ENCODE measurements at regions not wholly inside any gene's neighbourhood (a gene's known extent, or its start where the extent isn't known, plus 50 kb on each side); places are given as distances from the start of the nearest gene placed in this dataset.

DNA sequence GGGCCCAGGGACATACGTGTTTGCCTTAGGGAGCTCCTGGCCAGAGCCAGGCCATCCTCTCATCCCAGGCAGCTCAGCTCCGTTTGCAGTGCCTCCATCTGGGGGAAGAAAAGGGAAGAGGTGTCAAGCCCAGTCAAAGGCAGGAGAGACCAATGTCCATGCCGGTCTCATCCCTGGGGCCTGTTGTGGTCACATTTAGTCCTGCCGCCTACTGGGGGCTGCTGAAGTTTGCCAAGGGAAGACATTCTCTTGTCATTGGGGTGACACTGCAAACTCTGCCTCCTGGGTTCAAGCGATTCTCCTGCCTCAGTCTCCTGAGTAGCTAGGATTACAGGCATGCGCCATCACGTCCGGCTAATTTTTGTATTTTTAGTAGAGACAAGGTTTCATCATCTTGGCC lies 195.2 kb downstream of the UQCRFS1 start:
- ChIA-PET CTCF (interaction anchor here (0.7 to 1.1 kb wide), 2 partner anchors 11 to 47 kb away, joined by 3 to 6 read pairs; no protein-coding TSS in a partner anchor), POLR2A (no interaction called here)
- H3K9me3 ChIP-seq (ENCODE audit: control insufficient read depth, insufficient read depth, low read depth, low read length): no peaks in the 10 kb centered on the region

DNA sequence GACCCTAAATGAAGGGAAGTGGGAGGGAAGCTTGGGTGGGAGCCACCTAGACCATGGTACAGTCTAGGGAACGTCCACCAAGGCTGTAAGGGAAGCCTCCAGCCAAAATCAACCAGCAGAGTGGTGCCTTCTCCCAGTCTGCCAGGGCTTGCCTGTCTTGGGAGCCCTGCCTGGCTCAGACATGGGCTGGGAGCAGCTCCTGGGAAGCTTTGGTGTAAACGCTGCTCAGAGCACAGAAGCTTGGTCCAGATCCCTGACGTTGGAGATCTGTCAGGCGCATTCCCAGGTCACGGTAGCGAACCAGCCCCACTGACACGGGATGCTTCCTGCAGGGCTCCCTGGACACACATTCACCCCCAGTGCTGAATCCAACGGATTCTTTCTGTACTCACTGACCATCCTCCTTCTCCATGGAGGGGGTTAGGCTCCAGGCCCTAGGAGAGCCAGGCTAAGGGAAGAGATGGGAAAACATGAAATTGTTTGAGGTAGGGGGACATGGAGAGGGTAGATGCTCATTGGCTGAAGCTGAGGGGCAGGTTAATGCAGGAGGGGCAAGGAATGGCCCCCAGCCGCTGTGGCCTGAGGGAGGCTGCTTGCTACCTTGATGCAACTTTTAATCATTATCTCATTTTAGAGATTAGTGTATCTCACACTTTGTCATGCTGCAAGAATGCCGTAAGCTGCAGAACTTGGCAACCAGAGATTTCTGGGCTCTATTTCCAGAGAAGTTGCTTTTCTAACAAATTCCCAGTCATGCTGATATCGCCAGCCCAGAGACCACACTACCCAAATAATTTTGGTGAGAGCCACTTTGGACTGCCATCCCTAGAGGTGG lies 195.8 kb downstream of the UQCRFS1 start:
- CTCF ChIA-PET: interaction anchor here (0.5 to 1.1 kb wide), 3 partner anchors 10 to 230 kb away, joined by 3 to 6 read pairs (median 3); no protein-coding TSS in a partner anchor
- Histone ChIP-seq H3K9me3 (ENCODE audit: control insufficient read depth, insufficient read depth, low read depth, low read length) (no peaks in the 10 kb centered on the region), H3K4me1 (ENCODE audit: control insufficient read depth, insufficient read depth, low read length) (no peaks in the 10 kb centered on the region), H3K27ac (ENCODE audit: extremely low read depth, low read depth, low read length) (no peak overlapping the region), H3K36me3 (ENCODE audit: control insufficient read depth in 2 of 2, insufficient read depth in 1 of 2, low read length in 2 of 2) (no peaks in the 10 kb centered on the region; a peak in 1 of 3 replicates), H3K4me3 (ENCODE audit: low read depth, low read length) (no peak overlapping the region)
- POLR2A ChIA-PET: no interaction called here
- TF ChIP-seq ZNF221 (tag by site-specific recombination; IDR thresholded peaks at IDR 0.05; ENCODE audit: borderline replicate concordance): no peak
- TF ChIP-seq ZNF10 (tag by site-specific recombination; IDR thresholded peaks at IDR 0.05): no peak
- TF ChIP-seq ZNF501 (tag by site-specific recombination; IDR thresholded peaks at IDR 0.05): no peak
- no peak for TF ChIP-seq HOXC10 (CRISPR knock-in tag; IDR thresholded peaks at IDR 0.05)

More for the DNA sequence above, 195.2 kb downstream of the UQCRFS1 start:
- no peaks in the 10 kb centered on the region for H3K4me1 ChIP-seq (ENCODE audit: control insufficient read depth, insufficient read depth, low read length)
- no peak overlapping the region for H3K4me3 ChIP-seq (ENCODE audit: low read depth, low read length)
- H3K36me3 ChIP-seq (ENCODE audit: control insufficient read depth in 2 of 2, insufficient read depth in 1 of 2, low read length in 2 of 2): no peaks in the 10 kb centered on the region; a peak in 1 of 3 replicates
- no peak overlapping the region for H3K27ac ChIP-seq (ENCODE audit: extremely low read depth, low read depth, low read length)
- TF ChIP-seq, protein P1, sequence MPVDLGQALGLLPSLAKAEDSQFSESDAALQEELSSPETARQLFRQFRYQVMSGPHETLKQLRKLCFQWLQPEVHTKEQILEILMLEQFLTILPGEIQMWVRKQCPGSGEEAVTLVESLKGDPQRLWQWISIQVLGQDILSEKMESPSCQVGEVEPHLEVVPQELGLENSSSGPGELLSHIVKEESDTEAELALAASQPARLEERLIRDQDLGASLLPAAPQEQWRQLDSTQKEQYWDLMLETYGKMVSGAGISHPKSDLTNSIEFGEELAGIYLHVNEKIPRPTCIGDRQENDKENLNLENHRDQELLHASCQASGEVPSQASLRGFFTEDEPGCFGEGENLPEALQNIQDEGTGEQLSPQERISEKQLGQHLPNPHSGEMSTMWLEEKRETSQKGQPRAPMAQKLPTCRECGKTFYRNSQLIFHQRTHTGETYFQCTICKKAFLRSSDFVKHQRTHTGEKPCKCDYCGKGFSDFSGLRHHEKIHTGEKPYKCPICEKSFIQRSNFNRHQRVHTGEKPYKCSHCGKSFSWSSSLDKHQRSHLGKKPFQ (tag by site-specific recombination; IDR thresholded peaks at IDR 0.05): no peak
- no peak for TF ChIP-seq ZNF324 (tag by site-specific recombination; IDR thresholded peaks at IDR 0.05)
- TF ChIP-seq ZNF701 (tag by site-specific recombination; IDR thresholded peaks at IDR 0.05): no peak
- no peak for TF ChIP-seq ZNF341 (tag by site-specific recombination; IDR thresholded peaks at IDR 0.05; ENCODE audit: low read depth)
- no peak for TF ChIP-seq ZNF664 (tag by site-specific recombination; IDR thresholded peaks at IDR 0.05)
- TF ChIP-seq ZNF658 (tag by site-specific recombination; IDR thresholded peaks at IDR 0.05): no peak
- TF ChIP-seq GLIS1 (tag by site-specific recombination; IDR thresholded peaks at IDR 0.05): no peak
- no peak for TF ChIP-seq ZNF514 (tag by site-specific recombination; IDR thresholded peaks at IDR 0.05)

DNA sequence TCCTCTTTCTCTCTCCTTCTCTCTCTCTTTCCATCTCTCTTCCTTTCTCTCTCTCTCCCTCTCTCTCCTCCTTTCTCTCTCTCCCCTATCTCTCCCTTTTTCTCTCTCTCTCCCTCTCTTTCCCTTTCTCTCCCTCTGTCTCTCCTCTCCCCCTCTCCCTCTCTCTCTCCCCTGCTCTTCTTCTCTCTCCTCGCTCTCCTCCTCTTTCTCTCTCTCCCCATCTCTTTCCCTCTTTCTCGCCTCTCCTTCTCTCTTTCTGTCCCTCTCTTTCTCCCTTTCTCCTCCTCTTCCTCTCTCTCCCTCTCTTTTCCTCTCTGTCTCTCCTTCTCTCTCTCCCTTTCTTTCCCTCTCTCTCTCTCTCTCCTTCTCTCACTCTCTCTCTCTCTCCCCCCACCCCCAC lies 196.6 kb downstream of the UQCRFS1 start:
- no peaks in the 10 kb centered on the region; a peak in 1 of 3 replicates for H3K36me3 ChIP-seq (ENCODE audit: control insufficient read depth in 2 of 2, insufficient read depth in 1 of 2, low read length in 2 of 2)
- CTCF ChIA-PET: no interaction called here
- TF ChIP-seq FEZF1 (tag by site-specific recombination; IDR thresholded peaks at IDR 0.05) (no peak), ZNF404 (tag by site-specific recombination; IDR thresholded peaks at IDR 0.05) (no peak), ZNF473 (tag by site-specific recombination; IDR thresholded peaks at IDR 0.05) (0 out of 2 replicates have a peak, but pooled peaks have one; percentile 38), ZNF626 (tag by site-specific recombination; IDR thresholded peaks at IDR 0.05) (no peak), ZNF785 (tag by site-specific recombination; IDR thresholded peaks at IDR 0.05) (0 out of 2 replicates have a peak, but pooled peaks have one; percentile 45), ZNF311 (tag by site-specific recombination; IDR thresholded peaks at IDR 0.05; ENCODE audit: borderline replicate concordance) (0 out of 2 replicates have a peak, but pooled peaks have one; percentile 36), ZNF776 (tag by site-specific recombination; IDR thresholded peaks at IDR 0.05; ENCODE audit: borderline replicate concordance) (0 out of 2 replicates have a peak, but pooled peaks have one; percentile 53), ZNF596 (tag by site-specific recombination; IDR thresholded peaks at IDR 0.05) (peak; percentile 99), ZNF157 (tag by site-specific recombination; IDR thresholded peaks at IDR 0.05) (no peak; the same call in 1 of the 2 replicates), ZNF530 (tag by site-specific recombination; IDR thresholded peaks at IDR 0.05; ENCODE audit: low read depth) (0 out of 2 replicates have a peak, but pooled peaks have one; percentile 17), ZNF266 (tag by site-specific recombination; IDR thresholded peaks at IDR 0.05; ENCODE audit: low read depth) (0 out of 2 replicates have a peak, but pooled peaks have one; percentile 13), ZNF433 (tag by site-specific recombination; IDR thresholded peaks at IDR 0.05; ENCODE audit: low read depth) (0 out of 2 replicates have a peak, but pooled peaks have one; percentile 3), PRDM1 (tag by site-specific recombination; IDR thresholded peaks at IDR 0.05) (peak; percentile 98), ZNF792 (tag by site-specific recombination; IDR thresholded peaks at IDR 0.05) (no peak), ZSCAN16 (tag by site-specific recombination; IDR thresholded peaks at IDR 0.05) (no peak), ZNF521 (tag by site-specific recombination; IDR thresholded peaks at IDR 0.05) (peak; percentile 94; the same call in 1 of the 2 replicates), OSR2 (tag by site-specific recombination; IDR thresholded peaks at IDR 0.05) (no peak)
- TF ChIP-seq, protein P2, sequence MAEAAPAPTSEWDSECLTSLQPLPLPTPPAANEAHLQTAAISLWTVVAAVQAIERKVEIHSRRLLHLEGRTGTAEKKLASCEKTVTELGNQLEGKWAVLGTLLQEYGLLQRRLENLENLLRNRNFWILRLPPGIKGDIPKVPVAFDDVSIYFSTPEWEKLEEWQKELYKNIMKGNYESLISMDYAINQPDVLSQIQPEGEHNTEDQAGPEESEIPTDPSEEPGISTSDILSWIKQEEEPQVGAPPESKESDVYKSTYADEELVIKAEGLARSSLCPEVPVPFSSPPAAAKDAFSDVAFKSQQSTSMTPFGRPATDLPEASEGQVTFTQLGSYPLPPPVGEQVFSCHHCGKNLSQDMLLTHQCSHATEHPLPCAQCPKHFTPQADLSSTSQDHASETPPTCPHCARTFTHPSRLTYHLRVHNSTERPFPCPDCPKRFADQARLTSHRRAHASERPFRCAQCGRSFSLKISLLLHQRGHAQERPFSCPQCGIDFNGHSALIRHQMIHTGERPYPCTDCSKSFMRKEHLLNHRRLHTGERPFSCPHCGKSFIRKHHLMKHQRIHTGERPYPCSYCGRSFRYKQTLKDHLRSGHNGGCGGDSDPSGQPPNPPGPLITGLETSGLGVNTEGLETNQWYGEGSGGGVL (tag by site-specific recombination; IDR thresholded peaks at IDR 0.05): peak; percentile 30

More for the DNA sequence above, 196.6 kb downstream of the UQCRFS1 start:
- POLR2A ChIA-PET: no interaction called here
- no peaks in the 10 kb centered on the region for H3K9me3 ChIP-seq (ENCODE audit: control insufficient read depth, insufficient read depth, low read depth, low read length)
- H3K4me1 ChIP-seq (ENCODE audit: control insufficient read depth, insufficient read depth, low read length): no peaks in the 10 kb centered on the region
- H3K27ac ChIP-seq (ENCODE audit: extremely low read depth, low read depth, low read length): no peak overlapping the region
- H3K4me3 ChIP-seq (ENCODE audit: low read depth, low read length): no peak overlapping the region
